D721Med (cell line): ENCODE measurements at regions not wholly inside any gene's neighbourhood (a gene's known extent, or its start where the extent isn't known, plus 50 kb on each side); places are given as distances from the start of the nearest gene placed in this dataset.

Experiments used
- DNase-seq: peaks from one replicate; pipeline ENCODE4 v3.0.0; 2011; ENCODE audit warnings: low spot score; ENCODE audit not compliant: insufficient read length
- FAIRE-seq: peaks from 2 replicates; lab custom pipeline; 2011; peaks lifted over from hg19 to GRCh38; lab: Jason Lieb, UNC
- CTCF ChIP-seq: IDR thresholded peaks from 2 replicates; pipeline ENCODE4 v1.5.1; 2012; ENCODE audit warnings: mild to moderate bottlenecking, control low read depth; ENCODE audit not compliant: insufficient read depth; ENCODE audit errors: missing control alignments

GRCh38 chr1:232682248-232682647 is 52.3 kb upstream of the SIPA1L2 start:
- FAIRE-seq (no peak), DNase-seq (no peak)
- TF ChIP-seq CTCF: no peak

- DNase-seq (no peak), FAIRE-seq (no peak)
- TF ChIP-seq CTCF: no peak
Observed at GRCh38 chr1:232684371-232685105, 54.6 kb upstream of the SIPA1L2 start.

GRCh38 chr1:232686346-232686745 is 56.4 kb upstream of the SIPA1L2 start:
- TF ChIP-seq CTCF: no peak
- DNase-seq (no peak), FAIRE-seq (no peak)

GRCh38 chr1:232687304-232687703 is 57.4 kb upstream of the SIPA1L2 start:
- FAIRE-seq (no peak), DNase-seq (no peak)

GRCh38 chr1:232687728-232688127 is 57.8 kb upstream of the SIPA1L2 start:
- TF ChIP-seq CTCF: no peak
- no peak for FAIRE-seq
- no peak for DNase-seq

More at GRCh38 chr1:232687304-232687703, 57.4 kb upstream of the SIPA1L2 start:
- TF ChIP-seq CTCF: no peak

- TF ChIP-seq CTCF: no peak
- DNase-seq (no peak), FAIRE-seq (no peak)
Observed at GRCh38 chr1:232688398-232688797, 58.5 kb upstream of the SIPA1L2 start.

- no peak for FAIRE-seq
- no peak for DNase-seq
- no peak for TF ChIP-seq CTCF
Observed at GRCh38 chr1:232689711-232690110, 59.8 kb upstream of the SIPA1L2 start.
